ENCODE measurements at regions not wholly inside any gene's neighbourhood (a gene's known extent, or its start where the extent isn't known, plus 50 kb on each side); places are given as distances from the start of the nearest gene placed in this dataset.

DNA sequence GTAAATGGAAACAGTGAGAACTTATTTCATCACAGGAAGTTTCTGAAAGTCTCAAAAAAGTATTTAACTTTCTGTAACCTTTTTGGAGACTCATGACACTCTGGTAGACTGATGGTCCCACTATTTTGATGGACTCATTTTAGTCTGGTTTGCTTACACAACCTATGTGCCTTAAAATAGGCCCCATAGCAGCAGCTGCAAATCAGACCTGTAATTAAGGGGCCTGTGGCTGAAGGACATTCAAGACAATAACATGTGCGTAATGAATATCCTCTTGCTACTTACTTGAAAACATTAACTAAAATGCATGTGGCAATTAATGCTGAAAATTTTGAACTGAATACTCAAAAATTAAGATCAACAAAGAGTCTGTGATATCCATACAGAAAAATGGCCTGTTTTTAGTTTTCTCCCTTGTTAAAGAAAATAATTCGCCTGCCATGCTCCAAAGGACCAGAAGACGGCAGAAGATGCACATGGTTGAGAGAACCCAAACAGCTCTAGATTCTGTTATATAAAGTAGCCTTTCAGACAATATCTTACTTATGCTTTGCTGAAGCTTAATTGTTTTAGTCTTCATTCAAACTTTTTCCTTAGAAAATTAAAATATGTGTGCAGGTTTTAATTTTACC lies 568.5 kb downstream of the KCNA4 start:
- TF ChIP-seq, protein P1, sequence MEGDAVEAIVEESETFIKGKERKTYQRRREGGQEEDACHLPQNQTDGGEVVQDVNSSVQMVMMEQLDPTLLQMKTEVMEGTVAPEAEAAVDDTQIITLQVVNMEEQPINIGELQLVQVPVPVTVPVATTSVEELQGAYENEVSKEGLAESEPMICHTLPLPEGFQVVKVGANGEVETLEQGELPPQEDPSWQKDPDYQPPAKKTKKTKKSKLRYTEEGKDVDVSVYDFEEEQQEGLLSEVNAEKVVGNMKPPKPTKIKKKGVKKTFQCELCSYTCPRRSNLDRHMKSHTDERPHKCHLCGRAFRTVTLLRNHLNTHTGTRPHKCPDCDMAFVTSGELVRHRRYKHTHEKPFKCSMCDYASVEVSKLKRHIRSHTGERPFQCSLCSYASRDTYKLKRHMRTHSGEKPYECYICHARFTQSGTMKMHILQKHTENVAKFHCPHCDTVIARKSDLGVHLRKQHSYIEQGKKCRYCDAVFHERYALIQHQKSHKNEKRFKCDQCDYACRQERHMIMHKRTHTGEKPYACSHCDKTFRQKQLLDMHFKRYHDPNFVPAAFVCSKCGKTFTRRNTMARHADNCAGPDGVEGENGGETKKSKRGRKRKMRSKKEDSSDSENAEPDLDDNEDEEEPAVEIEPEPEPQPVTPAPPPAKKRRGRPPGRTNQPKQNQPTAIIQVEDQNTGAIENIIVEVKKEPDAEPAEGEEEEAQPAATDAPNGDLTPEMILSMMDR (IDR thresholded peaks at IDR 0.05): no peak
- no peak for TF ChIP-seq EZH2 (IDR thresholded peaks at IDR 0.05; ENCODE audit: borderline replicate concordance, insufficient read depth, low read depth, low read length, poor library complexity, severe bottlenecking)

Data from B cell (primary cell).